MCF 10A (cell line): ENCODE measurements at regions not wholly inside any gene's neighbourhood (a gene's known extent, or its start where the extent isn't known, plus 50 kb on each side); places are given as distances from the start of the nearest gene placed in this dataset.

Experiments
- BruUV-seq: library from RNA; stranded (reverse); fragments of 400-500 nt; replicated peaks from 2 replicates; lab custom pipeline; 2021; lab: Mats Ljungman, UMichigan
- CTCF ChIA-PET: fragments of 300-600 bp; sonication (Branson Sonifier 250); formaldehyde crosslinking; extraction: SDS; loops from one replicate; lab custom pipeline; 2021; ENCODE audit warnings: antibody characterized with exemption, inconsistent platforms; lab: Yijun Ruan, JAX
- POLR2A ChIA-PET: fragments of 300-600, 350-650 bp; sonication (Branson Sonifier 250); formaldehyde crosslinking; extraction: SDS; loops from one replicate; lab custom pipeline; 2020; ENCODE audit warnings: antibody characterized with exemption, inconsistent platforms; lab: Yijun Ruan, JAX
- DNase-seq: peaks from one replicate; pipeline ENCODE4 v3.0.0-alpha.2; 2018; ENCODE audit not compliant: unreplicated experiment
- H3K27ac Mint-ChIP-seq: one replicate; pipeline ENCODE4 v1.8.0; 2022; ENCODE audit warnings: mild to moderate bottlenecking, low read depth, mixed read lengths; ENCODE audit not compliant: unreplicated experiment
- H3K27me3 Mint-ChIP-seq: one replicate; pipeline ENCODE4 v1.8.0; 2022; ENCODE audit warnings: mixed read lengths; ENCODE audit not compliant: insufficient read depth, unreplicated experiment
- H3K36me3 Mint-ChIP-seq: one replicate; pipeline ENCODE4 v1.8.0; 2022; ENCODE audit warnings: mild to moderate bottlenecking, moderate library complexity, mixed read lengths; ENCODE audit not compliant: insufficient read depth, unreplicated experiment
- H3K4me1 Mint-ChIP-seq: one replicate; pipeline ENCODE4 v1.8.0; 2022; ENCODE audit warnings: mixed read lengths; ENCODE audit not compliant: insufficient read depth, unreplicated experiment
- H3K4me3 Mint-ChIP-seq: one replicate; pipeline ENCODE4 v1.8.0; 2022; ENCODE audit warnings: mild to moderate bottlenecking, moderate library complexity, mixed read lengths; ENCODE audit not compliant: unreplicated experiment
- H3K9me3 Mint-ChIP-seq: one replicate; pipeline ENCODE4 v1.8.0; 2022; ENCODE audit warnings: mixed read lengths; ENCODE audit not compliant: unreplicated experiment
- CTCF ChIP-seq: fragments of 200-600 bp; IDR thresholded peaks from one replicate; pipeline ENCODE4 v1.8.0; 2022; ENCODE audit warnings: antibody characterized with exemption, mild to moderate bottlenecking; ENCODE audit not compliant: unreplicated experiment
- intact Hi-C: fragments of 100-400 bp; cut with micrococcal nuclease; formaldehyde crosslinking; loops from 2 replicates; pipeline ENCODE4 v1.14.1; 2022

GRCh38 chr22:49450498-49450897, 377.2 kb downstream of the BRD1 start:
- BruUV-seq: no TSS peak
- intact Hi-C loops: no loop called here
- H3K4me3 Mint-ChIP-seq: no peak overlapping the region
- no peak for DNase-seq
- CTCF ChIA-PET: interaction anchor here (0.7 kb wide), 1 partner anchor 22 kb away, joined by 3 read pairs; no protein-coding TSS in a partner anchor
- no peaks in the 10 kb centered on the region for H3K36me3 Mint-ChIP-seq
- POLR2A ChIA-PET: no interaction called here
- no peak overlapping the region for H3K27ac Mint-ChIP-seq
- H3K27me3 Mint-ChIP-seq: no peaks in the 10 kb centered on the region
- H3K4me1 Mint-ChIP-seq: no peaks in the 10 kb centered on the region
- TF ChIP-seq CTCF: no peak
- H3K9me3 Mint-ChIP-seq: peaks cover 27% of the 10 kb centered on the region

GRCh38 chr22:49449811-49450446, 377.7 kb downstream of the BRD1 start:
- no peaks in the 10 kb centered on the region for H3K36me3 Mint-ChIP-seq
- no peak for DNase-seq
- TF ChIP-seq CTCF: no peak
- H3K27me3 Mint-ChIP-seq: no peaks in the 10 kb centered on the region
- no peaks in the 10 kb centered on the region for H3K4me1 Mint-ChIP-seq
- peaks cover 33% of the 10 kb centered on the region for H3K9me3 Mint-ChIP-seq
- ChIA-PET POLR2A (no interaction called here), CTCF (no interaction called here)
- intact Hi-C loops: no loop called here
- H3K27ac Mint-ChIP-seq: no peak overlapping the region
- no TSS peak for BruUV-seq
- H3K4me3 Mint-ChIP-seq: no peak overlapping the region

- no peak for DNase-seq
- H3K27me3 Mint-ChIP-seq: no peaks in the 10 kb centered on the region
- H3K36me3 Mint-ChIP-seq: no peaks in the 10 kb centered on the region
- no peak for TF ChIP-seq CTCF
- intact Hi-C loops: no loop called here
- H3K9me3 Mint-ChIP-seq: peaks cover 33% of the 10 kb centered on the region
- ChIA-PET CTCF (no interaction called here), POLR2A (no interaction called here)
- H3K4me1 Mint-ChIP-seq: no peaks in the 10 kb centered on the region
- BruUV-seq: no TSS peak
- H3K4me3 Mint-ChIP-seq: no peak overlapping the region
- H3K27ac Mint-ChIP-seq: no peak overlapping the region
These were observed 378.3 kb downstream of the BRD1 start for GRCh38 chr22:49449377-49449776.

GRCh38 chr22:49448526-49448925, 379.1 kb downstream of the BRD1 start:
- ChIA-PET CTCF (no interaction called here), POLR2A (no interaction called here)
- no peaks in the 10 kb centered on the region for H3K4me1 Mint-ChIP-seq
- H3K4me3 Mint-ChIP-seq: no peak overlapping the region
- peaks cover 33% of the 10 kb centered on the region for H3K9me3 Mint-ChIP-seq
- BruUV-seq: no TSS peak
- DNase-seq: no peak
- no peaks in the 10 kb centered on the region for H3K27me3 Mint-ChIP-seq
- TF ChIP-seq CTCF: no peak
- intact Hi-C loops: no loop called here
- no peaks in the 10 kb centered on the region for H3K36me3 Mint-ChIP-seq
- H3K27ac Mint-ChIP-seq: no peak overlapping the region
